ENCODE measurements at regions not wholly inside any gene's neighbourhood (a gene's known extent, or its start where the extent isn't known, plus 50 kb on each side); places are given as distances from the start of the nearest gene placed in this dataset.

- H3K27ac Mint-ChIP-seq: no peak overlapping the region
- no peak for DNase-seq
- H3K4me3 Mint-ChIP-seq: no peak overlapping the region
- no peaks in the 10 kb centered on the region for H3K27me3 Mint-ChIP-seq
- no peak for ATAC-seq
- no peaks in the 10 kb centered on the region for H3K4me1 Mint-ChIP-seq
- no peaks in the 10 kb centered on the region for H3K9me3 Mint-ChIP-seq
These were observed 53.9 kb upstream of the MTNR1B start for GRCh38 chr11:92915551-92915950.

GRCh38 chr11:92916299-92916698 lies 53.2 kb upstream of the MTNR1B start:
- ATAC-seq (no peak), DNase-seq (no peak)
- no peaks in the 10 kb centered on the region for H3K4me1 Mint-ChIP-seq
- no peak overlapping the region for H3K27ac Mint-ChIP-seq
- no peak overlapping the region for H3K4me3 Mint-ChIP-seq
- H3K9me3 Mint-ChIP-seq: no peaks in the 10 kb centered on the region
- H3K27me3 Mint-ChIP-seq: no peaks in the 10 kb centered on the region

GRCh38 chr11:92917927-92918326 lies 51.5 kb upstream of the MTNR1B start:
- H3K4me3 Mint-ChIP-seq: no peak overlapping the region
- H3K27ac Mint-ChIP-seq: no peak overlapping the region
- DNase-seq (no peak), ATAC-seq (no peak)
- H3K4me1 Mint-ChIP-seq: no peaks in the 10 kb centered on the region
- H3K27me3 Mint-ChIP-seq: no peaks in the 10 kb centered on the region
- H3K9me3 Mint-ChIP-seq: no peaks in the 10 kb centered on the region

- Mint-ChIP-seq H3K27ac (no peak overlapping the region), H3K27me3 (no peaks in the 10 kb centered on the region), H3K4me1 (no peaks in the 10 kb centered on the region), H3K4me3 (no peak overlapping the region), H3K9me3 (peaks cover under 1 to 2% of the 10 kb centered on the region in 2 donors)
- DNase-seq (no peak), ATAC-seq (no peak)
These were observed 50.4 kb upstream of the MTNR1B start for GRCh38 chr11:92919048-92919447.
